ENCODE measurements at regions not wholly inside any gene's neighbourhood (a gene's known extent, or its start where the extent isn't known, plus 50 kb on each side); places are given as distances from the start of the nearest gene placed in this dataset.

DNA sequence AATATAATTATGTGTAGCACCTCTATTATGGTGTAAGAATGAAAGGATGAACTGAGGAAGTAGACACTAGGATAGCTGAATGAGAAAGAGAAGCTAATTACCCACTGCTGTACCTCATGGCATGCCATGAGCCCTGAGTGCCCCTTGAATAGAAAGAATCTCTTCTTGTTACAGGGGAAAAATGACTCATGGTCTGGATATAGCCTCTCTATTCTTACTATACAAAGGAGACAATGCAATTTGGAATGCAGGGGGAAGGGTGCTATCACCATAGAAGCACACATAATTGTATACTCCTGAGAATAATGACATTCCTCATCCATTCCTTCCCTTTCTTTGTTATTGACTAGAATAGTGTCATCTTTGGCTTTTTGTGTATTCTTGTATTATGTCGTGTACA, 385.2 kb downstream of the CDH7 start (continued):
- no peak for TF ChIP-seq CREB1 (IDR thresholded peaks at IDR 0.05)
- no peak for TF ChIP-seq GABPA (IDR thresholded peaks at IDR 0.05; ENCODE audit: borderline replicate concordance, insufficient read depth, low read length)
- TF ChIP-seq RXRA (IDR thresholded peaks at IDR 0.05; ENCODE audit: insufficient read depth, low read depth, low read length): no peak
- TF ChIP-seq KDM5A (IDR thresholded peaks at IDR 0.05; ENCODE audit: low read length): no peak
- TF ChIP-seq POLR2A (IDR thresholded peaks at IDR 0.05; ENCODE audit: control extremely low read depth in 1 of 2, low read depth in 2 of 2, low read length in 2 of 2): no peak
- TF ChIP-seq RFX5 (IDR thresholded peaks at IDR 0.05; ENCODE audit: borderline replicate concordance, low read depth, low read length): no peak
- TF ChIP-seq SP1 (IDR thresholded peaks at IDR 0.05; ENCODE audit: low read depth, low read length): 0 out of 2 replicates have a peak, but pooled peaks have one; percentile 15
- no peak for TF ChIP-seq BCL11A (IDR thresholded peaks at IDR 0.05; ENCODE audit: low read depth in 2 of 2, low read length in 2 of 2)
- no peak for TF ChIP-seq ASH2L (IDR thresholded peaks at IDR 0.05; ENCODE audit: low read length)
- TF ChIP-seq PHF8 (conservative IDR thresholded peaks at IDR 0.05; ENCODE audit: low read depth, low read length): no peak
- TF ChIP-seq EP300 (IDR thresholded peaks at IDR 0.05; ENCODE audit: borderline replicate concordance in 1 of 2, low read depth in 2 of 2, low read length in 2 of 2): peak in 1 of 2 experiments; percentile 37; a peak in 1 of 3 replicates
- TF ChIP-seq GTF2F1 (IDR thresholded peaks at IDR 0.05; ENCODE audit: borderline replicate concordance, low read depth, low read length): no peak
- no peak for TF ChIP-seq SIX5 (IDR thresholded peaks at IDR 0.05; ENCODE audit: low read depth, low read length)
- TF ChIP-seq JUN (IDR thresholded peaks at IDR 0.05; ENCODE audit: low read depth, low read length): peak; percentile 80
- no peak for TF ChIP-seq FOSL1 (IDR thresholded peaks at IDR 0.05; ENCODE audit: insufficient read depth, low read depth, low read length)
- TF ChIP-seq CBX5 (IDR thresholded peaks at IDR 0.05; ENCODE audit: low read depth, low read length): no peak
- TF ChIP-seq SRF (IDR thresholded peaks at IDR 0.05; ENCODE audit: low read depth, low read length): no peak
- no peak for TF ChIP-seq EGR1 (IDR thresholded peaks at IDR 0.05; ENCODE audit: borderline replicate concordance, low read depth, low read length)
